ENCODE measurements at regions not wholly inside any gene's neighbourhood (a gene's known extent, or its start where the extent isn't known, plus 50 kb on each side); places are given as distances from the start of the nearest gene placed in this dataset.

- in situ Hi-C loops (cut with HindIII; ENCODE audit: low sequenced_read_pairs): no loop called here
- no peak for TF ChIP-seq CTCF (IDR thresholded peaks at IDR 0.05; ENCODE audit: low read depth, low read length)
- DNase-seq (ENCODE audit: low read depth, low spot score): peak; percentile 14
- no peak overlapping the region for H3K4me3 ChIP-seq (ENCODE audit: low read depth, low read length)
Measured at GRCh38 chr15:62752657-62753517, 289.7 kb upstream of the TPM1 start.

- no peak for DNase-seq (ENCODE audit: low read depth, low spot score)
- no peak for TF ChIP-seq CTCF (IDR thresholded peaks at IDR 0.05; ENCODE audit: low read depth, low read length)
- in situ Hi-C loops (cut with HindIII; ENCODE audit: low sequenced_read_pairs): no loop called here
- H3K4me3 ChIP-seq (ENCODE audit: low read depth, low read length): no peak overlapping the region
Measured at GRCh38 chr15:62753518-62754221, 288.9 kb upstream of the TPM1 start.

DNA sequence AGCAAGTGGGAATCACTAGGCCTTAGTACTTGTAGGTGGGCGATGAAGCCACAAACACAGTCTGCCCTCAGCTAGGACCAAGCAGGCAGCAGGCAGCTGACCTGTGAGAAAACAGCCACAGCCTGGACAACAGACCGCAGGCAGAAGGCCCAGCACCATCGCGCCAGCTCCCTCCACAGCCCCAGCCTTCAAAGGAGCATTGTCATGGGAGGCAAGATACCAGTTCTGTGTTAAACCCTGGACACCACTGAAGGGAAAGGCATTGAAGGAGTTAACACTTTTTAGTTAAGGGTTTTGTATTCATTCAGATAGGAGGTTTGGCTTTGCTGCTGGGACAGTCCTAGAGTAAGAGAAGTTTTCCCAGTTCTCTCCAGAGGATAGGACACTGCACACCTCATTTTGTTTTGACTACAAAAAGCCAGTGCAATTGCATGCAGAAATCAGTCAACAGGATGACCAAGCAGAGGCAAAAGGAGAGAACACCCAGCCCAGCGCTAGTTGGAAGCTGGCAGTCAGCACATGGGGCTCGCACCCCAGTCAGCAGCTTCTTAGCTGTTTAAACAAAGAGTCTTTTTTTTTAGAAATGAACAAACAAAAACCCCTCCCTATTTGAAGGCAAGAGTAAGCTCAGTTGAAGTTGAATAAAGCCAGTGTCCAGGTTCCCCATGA lies 286.1 kb upstream of the TPM1 start:
- in situ Hi-C loops (cut with HindIII; ENCODE audit: low sequenced_read_pairs): no loop called here
- no peak overlapping the region for H3K4me3 ChIP-seq (ENCODE audit: low read depth, low read length)
- no peak for DNase-seq (ENCODE audit: low read depth, low spot score)
- TF ChIP-seq CTCF (IDR thresholded peaks at IDR 0.05; ENCODE audit: low read depth, low read length): no peak

DNA sequence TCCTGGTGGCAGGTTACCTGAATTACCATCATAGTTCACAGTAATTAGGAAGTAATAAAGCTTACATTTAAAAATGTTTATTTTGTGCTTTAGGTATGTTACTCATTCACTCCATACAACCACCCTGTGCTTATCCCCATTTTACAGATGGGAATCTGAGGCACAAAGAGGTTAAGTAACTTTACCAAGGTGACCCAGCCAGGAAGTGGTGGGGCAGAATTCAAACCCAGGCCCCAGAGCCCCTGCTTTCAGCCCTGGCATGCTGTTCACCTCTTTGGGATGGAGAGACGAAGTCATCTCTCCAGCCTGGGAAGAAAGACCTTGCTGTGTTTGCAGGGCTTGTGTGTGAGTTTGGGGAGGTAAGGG lies 285.6 kb upstream of the TPM1 start:
- TF ChIP-seq CTCF (IDR thresholded peaks at IDR 0.05; ENCODE audit: low read depth, low read length): no peak
- H3K4me3 ChIP-seq (ENCODE audit: low read depth, low read length): no peak overlapping the region
- in situ Hi-C loops (cut with HindIII; ENCODE audit: low sequenced_read_pairs): no loop called here
- DNase-seq (ENCODE audit: low read depth, low spot score): no peak

GRCh38 chr15:62757535-62757934 lies 285.0 kb upstream of the TPM1 start:
- in situ Hi-C loops (cut with HindIII; ENCODE audit: low sequenced_read_pairs): no loop called here
- no peak for DNase-seq (ENCODE audit: low read depth, low spot score)
- no peak overlapping the region for H3K4me3 ChIP-seq (ENCODE audit: low read depth, low read length)
- TF ChIP-seq CTCF (IDR thresholded peaks at IDR 0.05; ENCODE audit: low read depth, low read length): no peak

DNA sequence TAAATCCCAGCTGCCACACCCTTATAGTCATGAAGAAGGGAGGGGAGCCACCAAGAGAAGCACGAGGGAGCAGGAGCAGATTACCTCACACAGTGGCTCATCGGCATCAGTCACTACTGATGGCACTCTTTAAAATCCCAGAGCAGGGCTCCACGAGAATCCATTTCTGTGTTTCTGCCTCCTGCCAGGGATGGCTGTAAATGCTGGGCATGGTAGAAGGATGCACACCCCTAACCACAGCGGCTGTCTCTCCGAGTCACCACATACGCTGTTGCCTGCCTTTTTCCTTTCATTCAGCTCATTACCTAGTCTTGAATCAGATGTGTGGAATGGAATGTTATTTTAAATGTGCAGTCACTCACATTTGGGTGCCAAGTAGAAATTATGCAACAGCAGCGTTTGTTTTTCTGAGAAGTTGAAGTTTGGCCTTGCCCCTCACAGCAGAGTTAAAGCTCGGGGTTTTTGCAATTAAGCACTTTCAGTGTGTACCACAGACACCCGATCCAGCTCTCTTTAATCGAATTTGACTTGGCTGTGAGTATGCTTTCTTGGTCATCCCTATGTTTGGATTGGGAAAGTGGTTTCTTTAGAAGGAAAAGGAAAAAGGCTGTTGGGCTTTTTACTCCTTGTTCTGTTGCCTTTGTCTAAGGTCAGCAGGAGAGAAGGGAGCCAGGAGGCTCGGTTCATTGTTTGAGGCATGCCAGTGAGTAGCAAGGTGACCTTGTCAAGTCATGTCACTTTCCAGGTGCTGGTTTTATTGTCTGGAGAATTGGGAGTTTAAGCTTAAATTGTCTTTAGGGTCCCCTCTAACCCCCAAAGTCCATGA lies 284.2 kb upstream of the TPM1 start:
- TF ChIP-seq CTCF (IDR thresholded peaks at IDR 0.05; ENCODE audit: low read depth, low read length): no peak
- peak; percentile 91 for DNase-seq (ENCODE audit: low read depth, low spot score)
- in situ Hi-C loops (cut with HindIII; ENCODE audit: low sequenced_read_pairs): no loop called here
- H3K4me3 ChIP-seq (ENCODE audit: low read depth, low read length): no peak overlapping the region

Measured in astrocyte of the spinal cord (primary cell).